HEK293T (cell line): ENCODE measurements at regions not wholly inside any gene's neighbourhood (a gene's known extent, or its start where the extent isn't known, plus 50 kb on each side); places are given as distances from the start of the nearest gene placed in this dataset.

ENCODE experiments used
- CTCF ChIA-PET: fragments of 350-600 bp; formaldehyde crosslinking; extraction: SDS; loops from one replicate; lab custom pipeline; 2021; ENCODE audit warnings: antibody characterized with exemption, inconsistent platforms; lab: Yijun Ruan, JAX
- POLR2A ChIA-PET: fragments of 350-600 bp; formaldehyde crosslinking; extraction: SDS; loops from one replicate; lab custom pipeline; 2020; ENCODE audit warnings: antibody characterized with exemption, inconsistent platforms; lab: Yijun Ruan, JAX
- DNase-seq: peaks from one replicate; pipeline ENCODE4 v3.0.0; 2012; ENCODE audit warnings: mixed read lengths; ENCODE audit errors: extremely low spot score
- ARNT ChIP-seq: fragments of 450-650 bp; IDR thresholded peaks from 2 replicates; pipeline ENCODE4 v1.6.1; 2017; ENCODE audit warnings: mild to moderate bottlenecking
- BHLHE40 ChIP-seq: fragments of 450-650 bp; IDR thresholded peaks from 2 replicates; pipeline ENCODE4 v1.6.1; 2016; ENCODE audit warnings: mild to moderate bottlenecking, moderate library complexity, borderline replicate concordance
- CTBP1 ChIP-seq: fragments of 450-650 bp; IDR thresholded peaks from 2 replicates; pipeline ENCODE4 v1.6.1; 2016; ENCODE audit warnings: borderline replicate concordance
- ELF4 ChIP-seq: fragments of 450-650 bp; IDR thresholded peaks from 2 replicates; pipeline ENCODE4 v1.6.1; 2017; ENCODE audit warnings: antibody characterized with exemption
- FOXA1 ChIP-seq: fragments of 450-650 bp; IDR thresholded peaks from 2 replicates; pipeline ENCODE4 v1.6.1; 2016; ENCODE audit warnings: mild to moderate bottlenecking
- FOXK2 ChIP-seq: fragments of 450-650 bp; IDR thresholded peaks from 2 replicates; pipeline ENCODE4 v1.6.1; 2016; ENCODE audit warnings: mild to moderate bottlenecking
- FOXM1 ChIP-seq: fragments of 450-650 bp; IDR thresholded peaks from 2 replicates; pipeline ENCODE4 v1.6.1; 2017; ENCODE audit warnings: mild to moderate bottlenecking, borderline replicate concordance
- HDGF ChIP-seq: fragments of 450-650 bp; IDR thresholded peaks from 2 replicates; pipeline ENCODE4 v1.6.1; 2017; ENCODE audit warnings: antibody characterized with exemption, borderline replicate concordance
- L3MBTL2 ChIP-seq: fragments of 450-650 bp; conservative IDR thresholded peaks from 2 replicates; pipeline ENCODE4 v1.6.1; 2016; ENCODE audit warnings: mild to moderate bottlenecking
- LEF1 ChIP-seq: fragments of 450-650 bp; IDR thresholded peaks from 2 replicates; pipeline ENCODE4 v1.6.1; 2017; ENCODE audit warnings: mild to moderate bottlenecking, borderline replicate concordance
- NFRKB ChIP-seq: fragments of 450-650 bp; IDR thresholded peaks from 2 replicates; pipeline ENCODE4 v1.6.1; 2016; ENCODE audit warnings: mild to moderate bottlenecking, moderate library complexity
- SP1 ChIP-seq: fragments of 450-650 bp; IDR thresholded peaks from 2 replicates; pipeline ENCODE4 v1.6.1; 2017
- SUZ12 ChIP-seq: fragments of 450-650 bp; IDR thresholded peaks from 2 replicates; pipeline ENCODE4 v1.6.1; 2016; ENCODE audit warnings: mild to moderate bottlenecking
- TARDBP ChIP-seq: fragments of 450-650 bp; IDR thresholded peaks from 2 replicates; pipeline ENCODE4 v1.6.1; 2016
- ZNF384 ChIP-seq: fragments of 450-650 bp; IDR thresholded peaks from 2 replicates; pipeline ENCODE4 v1.6.1; 2016
- TF ChIP-seq, protein P1 (sequence below): fragments of 450-650 bp; IDR thresholded peaks from 2 replicates; pipeline ENCODE4 v1.6.1; 2016

GRCh38 chr2:159867567-159868361, 69.8 kb upstream of the CD302 start:
- TF ChIP-seq FOXA1 (peak; percentile 89), FOXM1 (no peak)
- TF ChIP-seq, protein P1, sequence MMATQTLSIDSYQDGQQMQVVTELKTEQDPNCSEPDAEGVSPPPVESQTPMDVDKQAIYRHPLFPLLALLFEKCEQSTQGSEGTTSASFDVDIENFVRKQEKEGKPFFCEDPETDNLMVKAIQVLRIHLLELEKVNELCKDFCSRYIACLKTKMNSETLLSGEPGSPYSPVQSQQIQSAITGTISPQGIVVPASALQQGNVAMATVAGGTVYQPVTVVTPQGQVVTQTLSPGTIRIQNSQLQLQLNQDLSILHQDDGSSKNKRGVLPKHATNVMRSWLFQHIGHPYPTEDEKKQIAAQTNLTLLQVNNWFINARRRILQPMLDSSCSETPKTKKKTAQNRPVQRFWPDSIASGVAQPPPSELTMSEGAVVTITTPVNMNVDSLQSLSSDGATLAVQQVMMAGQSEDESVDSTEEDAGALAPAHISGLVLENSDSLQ = peak; percentile 52; the same call in 1 of the 2 replicates
- no peak for DNase-seq
- ChIA-PET CTCF (no interaction called here), POLR2A (no interaction called here)

DNA sequence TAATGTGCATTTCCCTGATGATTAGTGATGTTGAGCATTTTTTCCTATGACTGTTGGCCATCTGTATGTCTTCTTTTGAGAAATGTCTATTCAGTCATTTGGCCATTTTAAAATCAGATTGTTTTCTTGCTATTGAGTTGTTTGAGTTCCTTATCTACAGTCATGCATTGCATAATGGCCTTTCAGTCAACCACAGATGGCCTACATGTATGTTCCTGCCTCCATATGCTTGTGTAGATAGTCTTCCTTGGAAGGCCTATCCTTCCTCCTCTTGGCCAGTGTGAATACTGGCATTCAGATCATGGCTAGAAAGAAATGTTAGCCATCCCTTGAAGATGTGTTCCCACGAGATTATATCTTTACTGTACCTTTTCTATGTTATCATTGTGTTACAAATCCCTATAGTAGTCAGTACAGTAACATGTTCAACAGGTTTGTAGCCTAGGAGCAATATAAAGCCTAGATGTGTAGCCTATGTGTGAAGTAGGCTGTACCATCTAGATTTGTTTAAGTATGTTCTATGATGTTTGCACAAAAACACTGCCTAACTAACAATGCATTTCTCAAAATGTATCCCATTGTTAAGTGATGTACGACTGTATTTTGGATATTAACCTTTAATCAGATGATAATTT, 65.6 kb upstream of the CD302 start:
- POLR2A ChIA-PET = no interaction called here
- DNase-seq = no peak
- CTCF ChIA-PET = no interaction called here
- no peak for TF ChIP-seq ARNT
- no peak for TF ChIP-seq SUZ12
- TF ChIP-seq SP1 = no peak
- no peak for TF ChIP-seq CTBP1
- TF ChIP-seq BHLHE40 = no peak
- no peak for TF ChIP-seq L3MBTL2
- no peak for TF ChIP-seq LEF1
- TF ChIP-seq ELF4 = no peak
- TF ChIP-seq HDGF = no peak
- TF ChIP-seq, protein P1 = no peak
- TF ChIP-seq TARDBP = no peak
- TF ChIP-seq FOXK2 = no peak
- TF ChIP-seq FOXM1 = no peak
- TF ChIP-seq ZNF384 = no peak
- TF ChIP-seq FOXA1 = no peak
- TF ChIP-seq NFRKB = no peak

GRCh38 chr2:159860581-159861310, 62.7 kb upstream of the CD302 start:
- no peak for DNase-seq
- ChIA-PET POLR2A (no interaction called here), CTCF (no interaction called here)
- TF ChIP-seq SUZ12 (no peak), L3MBTL2 (no peak), NFRKB (no peak), ELF4 (no peak), HDGF (no peak), TARDBP (no peak), ARNT (no peak), BHLHE40 (no peak), CTBP1 (no peak), ZNF384 (no peak)
- TF ChIP-seq, protein P1 = no peak

DNA sequence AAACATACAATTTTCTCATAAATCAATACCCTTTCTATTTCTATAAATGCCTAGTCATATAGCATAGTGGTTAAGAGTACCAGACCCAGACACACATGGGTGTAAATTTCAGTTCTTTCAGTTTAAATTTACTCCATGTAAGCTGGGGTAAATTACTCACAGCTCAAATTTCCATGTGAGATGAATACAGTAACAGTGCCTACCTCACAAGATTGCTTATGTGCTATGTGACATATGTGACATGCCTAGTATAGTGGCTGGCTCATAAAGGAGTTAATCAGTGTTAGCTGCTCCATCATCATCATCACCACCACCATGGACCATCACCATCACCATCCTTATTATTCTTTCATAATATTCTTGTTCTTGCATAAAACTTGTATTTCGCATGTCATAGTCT, 61.6 kb upstream of the CD302 start:
- ChIA-PET POLR2A (no interaction called here), CTCF (no interaction called here)
- TF ChIP-seq BHLHE40 (no peak), TARDBP (no peak), CTBP1 (no peak), NFRKB (no peak), HDGF (no peak), L3MBTL2 (no peak)
- DNase-seq = no peak

DNA sequence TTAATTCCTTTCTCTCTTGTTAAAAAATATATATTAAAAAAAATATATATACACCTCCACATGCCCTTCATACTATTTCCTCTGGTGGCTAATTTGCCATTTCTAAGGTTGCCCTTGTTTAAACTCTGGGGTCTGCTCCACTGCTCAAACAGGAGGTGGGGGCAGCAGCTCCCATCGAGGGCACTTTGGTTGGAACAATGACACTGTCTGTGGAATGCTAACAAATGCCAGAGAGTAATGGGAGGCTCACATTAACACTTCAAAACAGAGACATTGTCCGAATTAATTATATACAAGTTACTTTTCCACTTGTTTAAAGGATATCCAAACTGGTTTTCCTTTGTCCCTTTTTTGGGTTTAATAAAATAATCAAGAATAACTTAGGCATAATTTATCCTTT, 58.8 kb upstream of the CD302 start:
- CTCF ChIA-PET = no interaction called here
- no peak for DNase-seq
- POLR2A ChIA-PET = no interaction called here
- TF ChIP-seq FOXK2 (no peak), ZNF384 (no peak)

- CTCF ChIA-PET = no interaction called here
- POLR2A ChIA-PET = no interaction called here
- no peak for TF ChIP-seq CTBP1
- no peak for TF ChIP-seq L3MBTL2
- no peak for TF ChIP-seq FOXK2
- no peak for TF ChIP-seq TARDBP
- TF ChIP-seq ELF4 = no peak
- TF ChIP-seq FOXA1 = no peak
- no peak for DNase-seq
These were observed 57.6 kb upstream of the CD302 start for GRCh38 chr2:159855557-159856061.
